HG02938 (cell line): ENCODE measurements at regions not wholly inside any gene's neighbourhood (a gene's known extent, or its start where the extent isn't known, plus 50 kb on each side); places are given as distances from the start of the nearest gene placed in this dataset.
"Not testable (repeated sequence)": the region's sequence is repeated elsewhere in the genome, so short reads cannot be mapped to it uniquely, and the experiment has no call there.

ENCODE experiments used
- ATAC-seq: cut with Tn5 transposase; IDR thresholded peaks from one replicate; pipeline ENCODE4 v1.9.1; 2021; ENCODE audit warnings: mild to moderate bottlenecking, moderate library complexity; ENCODE audit not compliant: unreplicated experiment

GRCh38 chr18:51323961-51324360, 126.5 kb upstream of the MEX3C start:
- no peak for ATAC-seq

DNA sequence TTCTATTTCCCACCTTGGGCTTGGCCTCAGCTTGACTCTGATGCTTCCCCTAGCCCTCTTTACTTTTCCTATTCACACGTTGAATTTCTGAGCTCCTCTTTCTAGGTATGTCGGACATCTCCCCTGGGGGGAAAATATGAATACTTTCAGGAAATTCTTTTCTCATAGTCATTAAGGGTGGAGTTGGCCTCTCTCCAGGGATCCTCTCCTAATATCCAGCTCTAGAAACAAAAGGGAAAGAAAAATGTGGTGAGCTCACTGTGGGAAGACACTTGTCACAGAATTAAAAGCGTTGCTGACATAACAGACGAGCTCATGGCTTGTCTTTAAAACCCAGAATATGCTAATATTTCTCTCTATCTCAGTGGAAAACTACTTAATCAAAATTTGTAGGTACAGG, 132.7 kb upstream of the MEX3C start:
- no peak for ATAC-seq

DNA sequence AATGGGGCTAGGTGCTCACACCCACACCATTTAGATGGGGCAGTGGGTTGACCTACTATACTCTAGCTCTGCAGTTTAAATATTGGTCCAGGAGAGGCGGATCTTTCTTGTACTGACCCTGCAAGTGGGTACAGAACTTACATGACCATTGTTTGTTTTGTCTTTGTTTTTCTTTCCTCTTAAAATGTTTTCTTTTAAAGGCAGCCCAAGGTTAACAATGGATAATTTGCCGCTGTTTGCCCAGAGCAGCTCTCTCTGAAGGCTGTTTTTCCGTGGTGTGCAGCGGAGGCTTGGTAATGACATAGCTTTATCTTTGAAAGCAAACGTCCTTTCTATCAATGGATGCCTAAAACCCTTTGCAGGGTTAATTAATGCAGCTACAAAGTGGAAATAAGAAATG, 133.3 kb upstream of the MEX3C start:
- no peak for ATAC-seq

- no peak for ATAC-seq
These were observed 139.9 kb upstream of the MEX3C start for GRCh38 chr18:51337406-51337805.

DNA sequence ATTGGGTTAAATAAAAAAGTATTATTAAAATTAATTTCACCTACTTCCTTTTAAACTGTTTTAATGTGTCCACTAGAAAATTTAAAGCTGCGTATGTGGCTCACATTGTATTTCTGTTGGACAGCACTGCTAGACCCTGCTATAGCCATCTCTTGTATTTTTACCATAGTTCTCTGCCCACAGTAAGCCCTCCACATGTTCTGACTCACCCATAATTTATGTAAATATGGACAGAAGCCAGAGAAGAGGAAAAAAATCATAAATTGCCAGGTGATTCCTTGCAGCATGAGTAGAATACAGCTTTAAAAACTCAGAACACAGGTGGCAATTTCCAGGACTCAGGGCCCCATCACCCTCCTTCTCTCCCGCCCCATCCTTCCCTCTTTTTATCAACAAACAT, 142.4 kb upstream of the MEX3C start:
- no peak for ATAC-seq

DNA sequence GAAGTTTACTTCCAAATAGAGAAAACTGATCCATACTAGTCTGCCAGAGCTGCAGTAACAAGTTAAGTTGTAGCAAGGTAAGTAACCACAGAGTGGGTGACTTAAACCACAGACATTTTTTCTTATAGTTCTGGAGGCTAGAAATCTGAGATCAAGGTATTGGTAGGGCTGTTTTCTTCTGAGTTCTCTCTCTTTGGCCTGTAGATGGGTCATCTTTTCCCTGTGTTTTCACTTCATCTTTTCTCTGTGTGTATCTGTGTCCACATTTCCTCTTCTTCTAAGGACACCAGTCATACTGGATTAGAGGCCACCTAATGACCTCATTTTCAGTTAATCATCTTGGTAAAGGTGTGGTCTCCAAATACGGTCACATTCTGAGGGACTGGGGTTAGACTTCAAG, 142.9 kb upstream of the MEX3C start:
- ATAC-seq: no peak

- ATAC-seq: no peak
These were observed 145.3 kb upstream of the MEX3C start for GRCh38 chr18:51342815-51343214.

DNA sequence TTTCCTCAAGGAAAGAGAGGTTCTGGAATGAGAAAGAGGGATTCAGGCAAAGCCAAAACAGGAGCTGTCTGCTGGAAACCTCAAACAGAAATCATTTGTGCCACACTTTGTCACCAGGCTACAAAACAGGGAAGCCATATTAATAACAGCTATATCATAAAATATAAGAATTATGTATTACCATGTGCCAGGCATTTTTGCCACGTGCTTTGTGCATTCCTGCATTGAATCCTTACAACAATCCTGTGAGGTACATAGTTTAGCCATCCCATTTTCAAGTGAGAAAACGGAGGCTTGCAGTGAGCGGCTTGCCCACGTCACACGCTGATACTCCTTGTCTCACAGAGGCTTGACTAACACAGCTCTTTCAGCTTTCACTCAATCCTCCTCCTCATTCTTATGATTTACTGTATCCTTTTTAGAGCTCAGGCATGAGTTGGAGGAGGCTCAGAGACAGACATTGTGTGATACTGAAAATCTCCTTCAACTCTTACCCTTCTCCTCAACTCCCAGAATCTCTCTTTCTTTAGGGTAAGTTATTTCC, 148.4 kb upstream of the MEX3C start:
- no peak for ATAC-seq

- ATAC-seq: no peak
These were observed 148.9 kb upstream of the MEX3C start for GRCh38 chr18:51346404-51346803.

- no peak for ATAC-seq
These were observed 152.6 kb upstream of the MEX3C start for GRCh38 chr18:51350081-51350480.

DNA sequence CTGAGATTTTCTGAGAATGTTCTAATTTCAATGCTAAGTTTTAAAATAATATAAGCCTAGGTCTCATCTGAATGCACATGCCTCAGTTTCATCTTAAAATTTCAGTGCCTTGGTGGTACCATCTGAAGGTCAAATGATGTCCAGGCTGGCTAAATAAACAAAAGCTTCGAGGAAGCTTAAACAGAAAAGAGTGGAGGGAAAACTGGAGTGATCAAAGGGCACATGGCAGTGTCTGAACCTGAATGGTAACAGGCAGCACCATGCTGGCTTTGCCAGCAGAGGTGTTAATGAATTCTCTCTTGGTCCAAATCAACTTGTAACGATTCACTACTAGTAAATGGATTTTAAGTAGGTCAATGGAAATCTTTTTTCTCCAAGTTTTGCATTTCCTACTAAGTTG, 158.4 kb upstream of the MEX3C start:
- ATAC-seq: no peak

GRCh38 chr18:51360301-51360700, 162.8 kb upstream of the MEX3C start:
- not testable (repeated sequence) for ATAC-seq

DNA sequence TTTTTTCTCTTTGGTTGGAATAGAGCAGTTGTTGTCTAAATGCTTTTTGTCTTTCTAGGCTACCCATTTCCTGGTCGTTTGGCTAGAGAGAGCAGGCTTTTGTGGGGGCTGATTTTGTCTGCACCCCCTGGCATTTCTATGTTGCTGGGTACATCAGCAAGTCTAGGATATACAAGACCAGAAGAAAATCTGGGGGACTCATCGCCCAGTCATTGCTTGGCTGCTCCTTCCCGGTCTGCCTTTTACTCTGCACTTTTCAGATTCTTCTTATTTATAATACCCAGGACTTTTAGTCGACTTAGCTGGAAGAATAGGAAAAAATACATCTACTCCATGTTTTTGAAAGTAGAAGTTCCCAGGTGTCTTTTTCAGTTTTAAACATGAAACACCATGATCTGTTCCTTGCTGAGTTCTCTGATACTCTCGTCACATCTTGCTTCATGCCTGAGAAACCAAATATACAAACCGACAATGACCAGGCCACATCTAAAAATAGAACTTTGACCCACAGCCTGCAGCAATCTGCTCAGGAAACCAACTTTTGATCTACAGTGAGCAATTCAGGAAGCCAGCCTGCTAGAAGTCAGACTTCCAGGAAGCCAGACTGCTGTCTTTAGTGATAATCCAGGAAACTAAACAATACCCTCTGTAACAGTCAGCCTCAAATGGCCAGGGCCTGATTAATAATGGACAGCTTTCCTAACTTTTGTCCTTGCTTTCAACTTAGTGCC, 163.8 kb upstream of the MEX3C start:
- peak; percentile 82 for ATAC-seq

- ATAC-seq: no peak
These were observed 165.9 kb upstream of the MEX3C start for GRCh38 chr18:51363384-51363783.

DNA sequence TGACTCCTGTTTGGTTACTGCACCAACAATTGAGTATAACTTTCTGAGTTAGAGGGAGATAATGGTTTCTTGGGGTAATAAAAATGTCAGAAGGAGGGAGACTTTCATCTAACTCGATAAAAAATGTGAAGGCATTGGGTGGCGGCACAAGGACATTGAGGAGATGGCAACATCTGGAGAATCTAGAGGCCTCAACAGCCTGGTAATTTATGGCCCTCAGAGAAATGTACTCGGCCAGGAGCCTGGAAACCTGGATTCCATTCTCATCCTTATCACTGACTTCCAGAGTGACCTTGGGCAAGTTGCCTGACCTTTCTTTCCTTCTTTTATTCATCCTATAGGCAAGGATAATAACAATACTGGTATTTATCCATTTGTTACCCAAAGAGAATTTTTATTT, 173.5 kb upstream of the MEX3C start:
- ATAC-seq: no peak

GRCh38 chr18:51371929-51372328, 174.4 kb upstream of the MEX3C start:
- no peak for ATAC-seq

GRCh38 chr18:51382081-51382480, 184.6 kb upstream of the MEX3C start:
- ATAC-seq: no peak

DNA sequence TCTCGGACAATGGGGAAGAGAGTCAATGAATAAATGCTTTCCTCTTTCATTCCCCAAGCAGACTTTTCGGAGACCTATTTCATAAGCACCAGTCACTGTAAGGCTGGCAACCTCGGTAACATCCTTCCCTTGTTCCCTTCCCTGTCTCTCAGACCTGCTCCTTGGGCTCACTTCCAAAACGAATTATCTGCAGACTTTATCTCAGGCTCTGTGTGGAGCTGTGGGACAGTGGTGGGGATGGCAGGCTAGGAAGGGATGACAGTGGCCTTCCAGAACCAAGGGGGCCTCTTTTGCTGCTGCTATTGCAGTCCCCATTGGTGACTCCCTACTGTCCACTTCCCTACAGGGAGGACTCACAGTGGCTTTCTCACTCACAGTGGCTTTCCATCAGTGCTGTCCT, 185.6 kb upstream of the MEX3C start:
- ATAC-seq: no peak

DNA sequence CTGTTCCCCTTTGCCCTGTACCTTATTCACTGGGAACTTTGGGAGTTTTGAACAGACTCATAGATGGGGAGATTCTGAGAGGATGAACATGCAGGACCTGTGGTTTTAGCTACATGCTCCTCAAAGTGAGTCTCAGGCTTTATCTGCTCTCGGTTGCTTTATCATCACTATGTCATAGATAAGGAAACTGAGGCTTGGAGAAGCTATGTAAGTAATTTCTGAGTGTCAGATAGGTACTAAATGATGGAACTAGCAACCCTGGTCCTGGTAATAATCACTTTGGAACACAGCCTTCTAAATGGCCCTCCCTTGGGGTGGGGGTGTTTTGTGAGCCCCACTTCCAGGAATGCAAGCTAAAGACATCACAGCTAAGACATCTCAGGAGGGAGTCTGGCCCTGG, 186.2 kb upstream of the MEX3C start:
- no peak for ATAC-seq

DNA sequence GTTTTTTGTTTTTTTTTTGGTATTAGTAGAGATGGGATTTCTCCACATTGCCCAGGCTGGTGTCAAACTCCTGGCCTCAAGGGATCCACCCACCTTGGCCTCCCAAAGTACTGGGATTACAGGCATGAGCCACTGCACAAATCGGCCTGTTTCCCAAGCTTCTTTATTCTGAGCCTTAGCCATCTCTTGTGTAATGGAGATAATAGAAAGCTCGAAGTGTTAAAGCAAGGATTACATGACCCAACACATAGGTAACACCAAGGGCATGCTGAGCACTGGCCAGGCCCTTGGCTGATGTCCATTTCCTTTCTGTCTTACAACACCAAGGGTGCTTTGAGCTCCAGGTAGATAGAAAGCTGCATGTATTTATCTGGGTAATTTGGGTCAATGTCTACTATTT, 187.8 kb upstream of the MEX3C start:
- ATAC-seq: no peak

DNA sequence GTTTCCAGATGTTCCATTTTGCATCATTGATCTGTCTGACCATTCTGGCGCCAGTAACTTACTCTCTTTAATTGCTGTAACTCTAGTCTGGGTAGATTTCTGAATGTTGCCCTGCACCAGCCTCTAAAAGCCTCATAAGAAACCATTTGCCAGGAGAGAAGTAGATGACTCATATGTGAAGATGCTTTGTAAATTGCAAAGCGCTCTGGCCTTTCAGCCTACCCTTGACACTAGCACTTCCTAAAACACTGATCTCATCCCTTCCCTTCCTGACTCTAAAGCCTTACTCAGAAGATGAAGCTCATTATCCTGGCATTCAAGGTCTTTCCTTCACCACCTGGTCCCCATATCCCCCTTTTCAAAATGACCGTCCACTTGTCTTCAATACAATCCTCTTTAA, 193.2 kb upstream of the MEX3C start:
- ATAC-seq: no peak

DNA sequence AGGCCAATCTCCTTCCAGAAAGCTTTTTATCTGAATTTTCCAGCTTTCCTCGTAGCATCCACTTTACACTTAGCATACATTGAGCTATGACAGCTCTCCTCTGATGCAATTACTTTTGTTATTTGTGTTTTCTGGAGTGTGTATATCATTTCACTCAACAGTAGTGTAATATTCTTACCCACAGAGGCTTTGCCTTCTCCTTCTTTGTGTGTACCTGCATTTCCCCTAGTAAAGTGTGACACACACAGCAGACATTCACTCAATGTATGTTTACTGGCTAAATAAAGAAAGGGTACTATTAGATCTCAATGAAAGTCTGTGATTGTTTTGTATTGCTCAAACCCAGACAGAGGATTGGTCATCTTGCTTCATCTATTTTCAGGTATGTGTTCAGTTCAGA, 193.7 kb upstream of the MEX3C start:
- no peak for ATAC-seq

DNA sequence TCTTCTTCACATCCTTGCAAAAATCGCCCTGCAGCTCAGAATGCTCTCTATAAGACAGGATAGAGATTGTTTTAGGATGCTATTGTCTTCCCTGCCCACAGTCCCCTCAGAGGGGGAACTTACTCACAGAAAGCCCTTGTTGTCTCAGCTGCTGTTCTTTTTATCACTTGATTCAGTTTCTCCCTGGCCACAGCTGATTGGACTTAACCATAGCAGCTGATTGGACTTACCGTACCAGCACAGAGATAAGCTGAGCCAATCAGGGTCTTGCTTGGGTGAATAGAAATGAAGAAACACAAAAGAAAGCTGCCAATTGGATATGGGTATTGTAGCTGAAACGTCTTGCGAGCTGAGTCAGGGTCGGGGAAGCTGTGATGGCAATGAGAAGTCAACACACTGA, 194.2 kb upstream of the MEX3C start:
- no peak for ATAC-seq
